ENCODE measurements at regions not wholly inside any gene's neighbourhood (a gene's known extent, or its start where the extent isn't known, plus 50 kb on each side); places are given as distances from the start of the nearest gene placed in this dataset.

DNA sequence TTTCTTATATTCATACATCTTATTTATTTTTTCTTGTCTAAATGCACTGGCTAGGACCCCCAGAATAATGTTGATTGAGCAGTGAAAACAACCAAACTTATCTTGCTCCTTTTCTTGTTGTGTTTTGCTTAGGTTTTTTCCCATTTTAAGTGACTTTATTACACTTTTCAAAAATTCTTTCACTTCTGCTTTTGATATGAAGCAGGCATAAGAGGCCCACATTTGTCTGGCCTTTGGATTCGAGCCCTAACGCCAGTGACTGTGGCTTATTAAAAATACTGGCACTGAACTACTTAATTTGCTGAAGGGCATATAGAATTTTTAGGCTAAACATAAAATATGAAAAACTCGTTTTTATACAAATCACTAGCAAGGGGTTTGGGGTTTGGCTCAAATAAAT lies 197.0 kb downstream of the ASB9 start:
- Histone ChIP-seq H3K9me3 (ENCODE audit: control extremely low read depth in 1 of 3, control insufficient read depth in 2 of 3, insufficient read depth in 1 of 3, low read length in 2 of 3) (no peaks in the 10 kb centered on the region), H2AFZ (ENCODE audit: insufficient read depth, low read depth, low read length, poor library complexity, severe bottlenecking) (no peak overlapping the region), H4K20me1 (ENCODE audit: control insufficient read depth, insufficient read depth, low read length, poor library complexity, severe bottlenecking) (no peaks in the 10 kb centered on the region), H3K79me2 (ENCODE audit: control insufficient read depth, insufficient read depth, low read length) (no peaks in the 10 kb centered on the region), H3K4me3 (ENCODE audit: control extremely low read depth in 1 of 5, extremely low read depth in 1 of 5, insufficient read depth in 1 of 5, low read depth in 2 of 5, low read length in 4 of 5) (no peak overlapping the region), H3K9ac (ENCODE audit: low read length) (no peak overlapping the region), H3K27me3 (replicated peaks in 1 of 4; ENCODE audit: control extremely low read depth in 1 of 4, control insufficient read depth in 3 of 4, insufficient read depth in 4 of 4, low read length in 3 of 4) (no peaks in the 10 kb centered on the region), H3K4me2 (replicated peaks; ENCODE audit: low read depth, low read length, poor library complexity, severe bottlenecking) (no peak overlapping the region), H3K36me3 (replicated peaks in 1 of 2; ENCODE audit: control extremely low read depth in 1 of 2, control insufficient read depth in 1 of 2, extremely low read depth in 1 of 2, insufficient read depth in 2 of 2, low read length in 1 of 2) (no peaks in the 10 kb centered on the region), H3K27ac (ENCODE audit: low read length in 2 of 2) (no peak overlapping the region), H3K4me1 (ENCODE audit: control insufficient read depth in 2 of 2, insufficient read depth in 2 of 2, low read length in 2 of 2) (no peaks in the 10 kb centered on the region)
- Mint-ChIP-seq H3K4me1 (peaks cover 3% of the 10 kb centered on the region), H3K4me3 (no peak overlapping the region), H3K27me3 (no peaks in the 10 kb centered on the region), H3K9me3 (ENCODE audit: insufficient read depth) (no peaks in the 10 kb centered on the region), H3K27ac (no peak overlapping the region)
- ATAC-seq (ENCODE audit: low read depth) (no peak), DNase-seq (no peak)
- POLR2A ChIA-PET = no interaction called here
- WGBS (ENCODE audit: insufficient coverage) = no CpG with 5 or more reads among the region's 3 CpGs
- no peak for TF ChIP-seq EZH2 (IDR thresholded peaks at IDR 0.05; ENCODE audit: borderline replicate concordance, insufficient read depth, low read depth, low read length, poor library complexity, severe bottlenecking)
- TF ChIP-seq, protein P1, sequence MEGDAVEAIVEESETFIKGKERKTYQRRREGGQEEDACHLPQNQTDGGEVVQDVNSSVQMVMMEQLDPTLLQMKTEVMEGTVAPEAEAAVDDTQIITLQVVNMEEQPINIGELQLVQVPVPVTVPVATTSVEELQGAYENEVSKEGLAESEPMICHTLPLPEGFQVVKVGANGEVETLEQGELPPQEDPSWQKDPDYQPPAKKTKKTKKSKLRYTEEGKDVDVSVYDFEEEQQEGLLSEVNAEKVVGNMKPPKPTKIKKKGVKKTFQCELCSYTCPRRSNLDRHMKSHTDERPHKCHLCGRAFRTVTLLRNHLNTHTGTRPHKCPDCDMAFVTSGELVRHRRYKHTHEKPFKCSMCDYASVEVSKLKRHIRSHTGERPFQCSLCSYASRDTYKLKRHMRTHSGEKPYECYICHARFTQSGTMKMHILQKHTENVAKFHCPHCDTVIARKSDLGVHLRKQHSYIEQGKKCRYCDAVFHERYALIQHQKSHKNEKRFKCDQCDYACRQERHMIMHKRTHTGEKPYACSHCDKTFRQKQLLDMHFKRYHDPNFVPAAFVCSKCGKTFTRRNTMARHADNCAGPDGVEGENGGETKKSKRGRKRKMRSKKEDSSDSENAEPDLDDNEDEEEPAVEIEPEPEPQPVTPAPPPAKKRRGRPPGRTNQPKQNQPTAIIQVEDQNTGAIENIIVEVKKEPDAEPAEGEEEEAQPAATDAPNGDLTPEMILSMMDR (IDR thresholded peaks at IDR 0.05) = no peak
- CTCF ChIA-PET = no interaction called here
- intact Hi-C loops (cut with micrococcal nuclease) = no loop called here

DNA sequence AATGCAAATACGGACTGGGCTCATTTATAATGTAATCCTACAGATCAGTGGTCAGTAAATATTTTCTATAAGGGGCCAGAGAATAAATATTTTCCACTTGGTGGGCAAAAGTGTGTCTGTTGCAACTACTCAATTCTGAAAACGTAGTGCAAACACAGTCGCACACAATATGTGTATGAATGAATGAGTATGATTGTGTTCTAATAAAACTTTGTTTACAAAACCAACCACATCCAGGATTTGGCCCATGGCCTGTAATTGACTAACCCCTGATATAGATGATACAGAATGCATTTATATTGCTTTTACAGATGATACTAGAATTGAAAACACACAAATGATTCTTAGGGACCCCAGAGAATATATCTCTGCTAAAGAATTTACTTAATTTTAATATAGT lies 197.6 kb downstream of the ASB9 start:
- no peak for DNase-seq
- no peak overlapping the region for H3K27ac ChIP-seq (ENCODE audit: low read length in 2 of 2)
- Mint-ChIP-seq H3K4me1 (peaks cover 3% of the 10 kb centered on the region), H3K27me3 (no peaks in the 10 kb centered on the region), H3K27ac (no peak overlapping the region), H3K4me3 (no peak overlapping the region), H3K9me3 (ENCODE audit: insufficient read depth) (no peaks in the 10 kb centered on the region)
- CTCF ChIA-PET = no interaction called here
- H3K9ac ChIP-seq (ENCODE audit: low read length) = no peak overlapping the region
- H3K27me3 ChIP-seq (replicated peaks in 1 of 4; ENCODE audit: control extremely low read depth in 1 of 4, control insufficient read depth in 3 of 4, insufficient read depth in 4 of 4, low read length in 3 of 4) = no peaks in the 10 kb centered on the region
- POLR2A ChIA-PET = no interaction called here
- no peaks in the 10 kb centered on the region for H3K79me2 ChIP-seq (ENCODE audit: control insufficient read depth, insufficient read depth, low read length)
- intact Hi-C loops (cut with micrococcal nuclease) = no loop called here
- no peak overlapping the region for H2AFZ ChIP-seq (ENCODE audit: insufficient read depth, low read depth, low read length, poor library complexity, severe bottlenecking)
- no peak overlapping the region for H3K4me2 ChIP-seq (replicated peaks; ENCODE audit: low read depth, low read length, poor library complexity, severe bottlenecking)
- no peaks in the 10 kb centered on the region for H3K4me1 ChIP-seq (ENCODE audit: control insufficient read depth in 2 of 2, insufficient read depth in 2 of 2, low read length in 2 of 2)
- H3K36me3 ChIP-seq (replicated peaks in 1 of 2; ENCODE audit: control extremely low read depth in 1 of 2, control insufficient read depth in 1 of 2, extremely low read depth in 1 of 2, insufficient read depth in 2 of 2, low read length in 1 of 2) = no peaks in the 10 kb centered on the region
- TF ChIP-seq, protein P1 (IDR thresholded peaks at IDR 0.05) = no peak
- TF ChIP-seq EZH2 (IDR thresholded peaks at IDR 0.05; ENCODE audit: borderline replicate concordance, insufficient read depth, low read depth, low read length, poor library complexity, severe bottlenecking) = no peak
- H3K9me3 ChIP-seq (ENCODE audit: control extremely low read depth in 1 of 3, control insufficient read depth in 2 of 3, insufficient read depth in 1 of 3, low read length in 2 of 3) = no peaks in the 10 kb centered on the region
- no peak overlapping the region for H3K4me3 ChIP-seq (ENCODE audit: control extremely low read depth in 1 of 5, extremely low read depth in 1 of 5, insufficient read depth in 1 of 5, low read depth in 2 of 5, low read length in 4 of 5)
- H4K20me1 ChIP-seq (ENCODE audit: control insufficient read depth, insufficient read depth, low read length, poor library complexity, severe bottlenecking) = no peaks in the 10 kb centered on the region
- no CpG with 5 or more reads among the region's 3 CpGs for WGBS (ENCODE audit: insufficient coverage)
- no peak for ATAC-seq (ENCODE audit: low read depth)
